ENCODE measurements at regions not wholly inside any gene's neighbourhood (a gene's known extent, or its start where the extent isn't known, plus 50 kb on each side); places are given as distances from the start of the nearest gene placed in this dataset.

DNA sequence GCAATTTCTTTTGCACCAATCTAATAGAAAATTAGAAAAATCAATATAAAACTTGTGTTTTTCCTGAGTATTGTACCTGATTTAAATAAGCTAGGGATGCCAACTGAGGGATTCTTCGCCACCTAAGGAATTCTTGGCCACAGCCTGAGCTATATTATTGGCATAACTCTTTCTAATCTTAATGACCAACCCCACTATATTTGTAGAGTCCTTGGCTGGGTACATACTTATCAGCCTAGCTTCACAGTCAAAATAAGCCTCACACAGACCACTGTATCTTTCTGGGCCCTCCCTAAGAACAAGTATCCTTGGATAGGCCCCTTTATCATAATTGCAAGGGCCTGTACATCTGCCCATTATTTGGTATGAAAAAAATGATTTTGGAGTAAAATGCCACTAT, 247.1 kb downstream of the DUSP6 start:
- DNase-seq (ENCODE audit: low read depth), result no peak

DNA sequence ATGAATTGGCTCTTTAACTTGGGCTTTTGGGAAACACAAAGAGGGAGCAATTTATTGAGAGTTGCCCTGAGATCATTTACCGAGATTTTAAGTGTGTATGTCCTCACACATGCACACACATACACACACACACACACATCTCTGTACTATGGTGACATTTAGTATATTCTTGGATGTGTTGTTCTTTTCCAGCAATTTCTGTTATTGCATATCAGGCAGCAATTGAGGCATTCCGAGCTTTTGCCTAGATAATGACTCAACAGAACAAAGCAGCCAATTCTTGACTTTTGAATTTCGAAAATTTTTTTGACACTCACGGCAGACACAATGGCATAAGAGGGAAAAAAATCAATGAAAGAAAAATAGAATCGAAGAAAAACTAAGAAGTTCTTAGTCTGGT, 248.5 kb downstream of the DUSP6 start:
- no peak for DNase-seq (ENCODE audit: low read depth)

GRCh38 chr12:89101440-89101839, 250.9 kb downstream of the DUSP6 start:
- DNase-seq (ENCODE audit: low read depth), result peak; percentile 14

- DNase-seq (ENCODE audit: low read depth), result peak; percentile 93
Observed at GRCh38 chr12:89098441-89099112, 253.7 kb downstream of the DUSP6 start.

DNA sequence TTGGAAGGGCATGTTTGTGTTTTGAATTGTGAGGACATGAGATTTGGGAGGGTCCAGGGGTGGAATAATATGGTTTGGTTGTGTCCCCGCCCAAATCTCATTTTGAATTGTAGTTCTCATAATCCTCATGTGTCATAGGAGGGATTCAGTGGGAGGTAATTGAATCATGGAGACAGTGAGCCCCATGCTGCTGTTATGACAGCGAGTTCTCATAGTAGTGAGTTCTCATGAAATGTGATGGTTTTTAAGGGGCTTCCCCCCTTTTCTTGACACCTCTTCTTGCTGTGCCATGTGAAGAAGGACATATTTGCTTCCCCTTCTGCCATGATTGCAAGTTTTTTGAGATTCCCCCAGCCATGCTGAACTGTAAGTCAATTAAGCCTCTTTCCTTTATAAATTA, 260.0 kb downstream of the DUSP6 start:
- no peak for DNase-seq (ENCODE audit: low read depth)

GRCh38 chr12:89091293-89091841, 260.9 kb downstream of the DUSP6 start:
- DNase-seq (ENCODE audit: low read depth), result no peak

DNA sequence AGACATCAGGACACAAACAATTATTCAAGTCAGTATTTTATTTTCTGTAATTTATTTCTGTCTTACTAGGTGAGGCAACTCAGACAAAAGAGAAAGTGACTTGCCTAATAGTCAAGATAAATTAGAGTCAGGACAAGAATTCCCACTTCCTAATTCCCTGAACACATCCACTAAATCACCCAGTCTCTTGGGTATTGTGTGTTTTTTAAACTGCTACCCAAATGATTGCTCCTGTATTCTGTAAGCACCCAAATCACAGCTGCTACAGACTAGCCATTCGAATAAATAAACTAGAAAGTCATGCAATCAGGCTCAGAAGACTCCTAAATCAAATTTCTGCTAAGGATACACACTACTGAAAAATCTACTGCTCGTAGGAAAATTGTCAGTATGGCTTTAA, 263.0 kb downstream of the DUSP6 start:
- no peak for DNase-seq (ENCODE audit: low read depth)

DNA sequence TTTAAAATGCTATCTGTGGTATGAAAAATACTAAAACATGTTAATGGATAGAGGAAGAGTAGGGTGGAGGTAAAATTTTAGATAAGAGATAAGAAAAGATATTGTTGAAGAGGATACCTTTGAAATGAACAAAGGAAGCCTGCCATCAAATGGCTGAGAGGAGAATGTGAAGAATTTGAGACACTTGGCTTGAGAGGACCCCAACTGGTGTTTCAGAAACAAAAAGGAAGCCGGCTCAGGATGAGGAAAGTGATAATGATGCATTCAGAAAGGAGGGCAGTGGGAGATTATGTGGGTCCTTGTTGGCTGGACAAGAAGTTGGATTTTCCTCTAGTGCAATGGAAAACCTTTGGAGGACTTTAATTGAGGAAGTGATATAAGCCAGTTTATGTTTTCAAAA, 264.4 kb downstream of the DUSP6 start:
- no peak for DNase-seq (ENCODE audit: low read depth)

- no peak for DNase-seq (ENCODE audit: low read depth)
Observed at GRCh38 chr12:89087149-89087825, 265.0 kb downstream of the DUSP6 start.

DNA sequence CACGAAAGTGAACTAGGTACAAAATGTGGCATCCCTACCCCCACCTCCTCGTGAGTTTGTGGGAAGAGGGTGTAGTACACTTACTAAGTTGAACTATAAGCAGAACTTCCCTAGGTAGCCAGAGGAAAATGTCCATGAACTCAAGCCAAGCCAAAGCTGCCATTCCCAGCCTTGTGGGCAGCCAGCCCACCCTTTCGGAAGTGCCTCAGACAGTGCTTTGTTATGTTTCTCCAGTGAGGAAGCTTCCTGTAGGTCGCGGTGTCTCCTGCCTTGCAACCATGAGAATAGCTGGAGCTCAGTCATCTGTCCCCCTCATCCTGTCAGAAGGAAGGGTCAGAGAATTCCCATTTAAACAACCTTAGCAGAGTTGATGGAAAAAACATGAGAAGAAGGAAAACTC, 266.9 kb downstream of the DUSP6 start:
- DNase-seq (ENCODE audit: low read depth), result no peak

DNA sequence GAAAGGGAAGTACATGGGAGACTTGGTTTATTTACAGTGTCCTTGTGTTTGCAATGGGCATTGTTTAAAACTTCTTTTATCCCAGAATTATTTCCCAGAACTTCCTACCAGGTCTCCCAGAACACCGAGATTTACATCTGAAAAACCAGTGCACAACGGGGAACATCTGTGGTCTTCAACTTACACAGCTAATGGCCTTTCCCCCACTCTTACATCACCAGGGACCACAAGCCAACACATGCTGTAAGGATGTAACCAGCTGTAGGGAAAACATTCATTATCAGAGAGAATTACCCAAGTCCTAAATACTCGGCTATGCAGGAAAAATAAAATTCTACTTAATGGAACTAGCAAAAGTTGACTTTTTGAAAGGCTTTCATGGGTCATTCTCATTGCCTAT, 267.6 kb downstream of the DUSP6 start:
- DNase-seq (ENCODE audit: low read depth), result no peak

DNA sequence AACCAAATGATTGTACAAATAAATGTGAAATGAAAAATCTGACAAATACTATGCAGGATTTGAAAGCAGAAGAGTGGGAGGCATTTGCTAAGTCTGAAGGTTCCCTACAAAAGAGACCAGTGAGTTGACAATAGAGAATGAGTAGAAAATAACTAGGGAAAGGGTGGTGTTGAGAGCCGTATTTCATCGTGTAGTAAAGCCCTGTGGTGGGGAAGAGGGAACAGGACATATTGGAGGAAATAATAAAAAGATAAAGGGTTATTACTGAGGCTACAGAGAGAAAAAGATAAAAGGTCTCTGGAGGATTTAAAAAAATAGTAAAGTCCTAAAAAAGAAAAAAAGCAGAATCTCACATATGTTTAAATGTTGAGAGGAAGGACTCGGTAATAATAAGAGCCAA, 268.8 kb downstream of the DUSP6 start:
- no peak for DNase-seq (ENCODE audit: low read depth)

DNA sequence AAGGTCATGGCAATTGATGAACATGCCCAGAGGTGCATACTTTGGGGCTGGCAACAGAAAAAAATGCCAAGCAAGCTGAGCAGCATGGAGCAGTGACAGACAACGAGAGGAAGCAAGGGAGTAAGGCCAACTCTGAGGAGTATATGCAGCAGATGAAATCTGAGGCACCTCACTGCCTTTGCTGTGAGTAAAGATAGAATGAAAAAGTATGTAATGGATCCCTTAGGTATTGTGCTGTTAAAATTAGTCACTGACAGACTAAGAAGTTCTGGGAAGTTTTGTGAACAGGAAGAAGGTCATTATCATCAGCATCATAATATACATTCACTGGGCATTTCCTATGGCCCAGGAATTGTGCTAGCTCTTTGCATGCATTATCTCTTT, 269.9 kb downstream of the DUSP6 start:
- no peak for DNase-seq (ENCODE audit: low read depth)

- DNase-seq (ENCODE audit: low read depth), result no peak
Observed at GRCh38 chr12:89081719-89082369, 270.5 kb downstream of the DUSP6 start.

DNA sequence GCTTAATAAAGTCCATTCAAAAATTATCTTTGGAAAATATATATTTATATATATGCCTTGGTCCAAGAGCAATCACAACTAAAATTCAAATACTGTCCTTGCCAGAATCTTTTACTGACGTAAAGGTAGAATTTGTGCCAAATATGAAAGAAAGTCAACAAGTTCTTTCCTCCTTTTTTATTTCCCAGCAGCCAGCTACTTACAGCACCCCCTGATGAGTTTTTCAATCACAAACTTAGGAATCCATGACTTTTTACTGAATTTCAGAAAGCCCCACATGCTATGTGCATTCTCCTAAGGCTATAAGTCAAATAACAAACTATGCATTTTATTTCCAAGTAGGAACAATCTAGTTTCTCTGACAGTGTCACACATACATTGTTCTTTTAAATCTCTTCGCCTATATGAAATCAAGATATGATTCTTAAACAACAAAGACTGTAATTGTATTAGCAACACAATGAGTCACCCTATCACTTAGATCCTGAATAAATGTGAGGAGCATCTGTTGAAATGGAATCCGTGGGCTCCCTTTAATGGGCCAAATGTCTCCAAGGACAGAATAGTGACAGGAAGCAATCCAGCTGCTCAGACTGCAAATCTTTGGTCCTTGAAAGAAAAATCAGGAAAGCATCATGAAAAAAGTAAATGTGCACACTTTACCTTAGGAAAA, 271.4 kb downstream of the DUSP6 start:
- peak; percentile 69 for DNase-seq (ENCODE audit: low read depth)

- no peak for DNase-seq (ENCODE audit: low read depth)
Observed at GRCh38 chr12:89075880-89076540, 276.3 kb downstream of the DUSP6 start.

DNA sequence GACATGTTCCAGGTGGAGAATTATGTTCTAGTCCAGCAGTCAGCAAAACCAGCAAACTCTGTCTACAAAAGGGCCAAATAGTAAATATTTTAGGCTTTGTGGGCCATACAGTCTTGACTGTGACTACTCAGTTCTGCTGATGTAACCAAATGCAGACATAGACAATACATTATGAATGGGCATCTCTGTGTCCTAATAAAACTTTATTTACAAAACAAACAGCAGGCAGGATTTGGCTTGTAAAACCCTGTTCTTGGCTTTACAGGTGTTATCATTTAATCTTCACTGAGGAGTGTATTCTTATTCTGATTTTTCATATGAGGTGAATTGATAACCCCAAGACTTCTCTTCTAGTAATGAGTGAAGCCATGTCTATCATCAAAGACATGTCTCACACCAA, 278.6 kb downstream of the DUSP6 start:
- DNase-seq (ENCODE audit: low read depth), result no peak

DNA sequence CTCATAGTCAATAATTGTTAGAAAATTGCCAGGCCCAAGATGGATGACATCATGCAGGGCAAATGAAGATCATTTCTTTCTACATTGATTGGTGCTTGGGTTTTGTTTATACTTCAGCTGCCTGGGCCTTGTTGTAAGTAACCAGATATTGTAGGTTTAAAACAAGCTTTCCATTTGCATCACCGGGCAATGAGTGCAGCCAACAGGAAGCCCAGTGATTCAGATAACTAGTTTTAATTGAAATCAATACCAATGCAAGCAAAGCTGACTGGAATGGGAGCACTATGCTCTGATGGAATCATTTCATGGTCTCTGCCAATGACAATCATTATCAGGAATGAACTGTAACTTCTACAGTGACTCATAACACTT, 279.3 kb downstream of the DUSP6 start:
- no peak for DNase-seq (ENCODE audit: low read depth)

GRCh38 chr12:89072294-89073026, 279.8 kb downstream of the DUSP6 start:
- no peak for DNase-seq (ENCODE audit: low read depth)

- no peak for DNase-seq (ENCODE audit: low read depth)
Observed at GRCh38 chr12:89070603-89071002, 281.7 kb downstream of the DUSP6 start.

DNA sequence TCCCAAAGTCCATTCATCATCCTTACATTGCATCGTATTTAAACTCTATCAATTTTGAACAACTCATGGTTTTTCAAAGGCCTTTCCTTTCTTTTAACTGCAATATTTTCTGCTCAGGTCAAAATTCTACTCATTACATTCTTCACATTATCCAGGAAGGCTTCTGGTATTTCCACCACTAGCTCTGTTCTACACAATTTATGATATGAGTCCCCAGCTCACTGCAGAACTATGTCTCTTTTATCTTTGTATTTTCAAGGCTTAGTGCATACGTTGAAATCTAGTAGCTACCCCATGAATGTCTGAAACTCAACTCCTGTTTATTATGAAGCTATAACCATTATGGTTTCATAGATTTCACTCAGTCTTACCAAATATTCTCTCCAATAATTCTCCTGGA, 282.9 kb downstream of the DUSP6 start:
- no peak for DNase-seq (ENCODE audit: low read depth)

Measured in myocyte (in vitro differentiated cells).